ENCODE measurements at regions not wholly inside any gene's neighbourhood (a gene's known extent, or its start where the extent isn't known, plus 50 kb on each side); places are given as distances from the start of the nearest gene placed in this dataset.
A peak's percentile ranks its signal among the peaks of the same experiment; 100 is the strongest.

GRCh38 chr13:106911627-106912026 lies 343.7 kb upstream of the ARGLU1 start:
- H3K36me3 ChIP-seq, result no peaks in the 10 kb centered on the region
- ATAC-seq, result no peak
- intact Hi-C loops (cut with DNase I), result loop anchor here in 1 of 2 donors (10.0 kb wide), 1 partner anchor 377 kb away; the partner anchor contains the start of gene EFNB2
- H3K9me3 ChIP-seq, result no peaks in the 10 kb centered on the region
- TF ChIP-seq CTCF (IDR thresholded peaks at IDR 0.05), result no peak
- H3K4me3 ChIP-seq, result no peak overlapping the region
- DNase-seq, result no peak
- no peaks in the 10 kb centered on the region for H3K27me3 ChIP-seq
- no peak overlapping the region for H3K27ac ChIP-seq
- H3K4me1 ChIP-seq, result no peaks in the 10 kb centered on the region

- Histone ChIP-seq H3K36me3 (no peaks in the 10 kb centered on the region), H3K9me3 (no peaks in the 10 kb centered on the region), H3K4me3 (no peak overlapping the region), H3K27ac (no peak overlapping the region), H3K27me3 (no peaks in the 10 kb centered on the region), H3K4me1 (no peaks in the 10 kb centered on the region)
- intact Hi-C loops (cut with DNase I), result loop anchor here in 1 of 2 donors (10.0 kb wide), 1 partner anchor 376 kb away; the partner anchor contains the start of gene EFNB2
- DNase-seq (no peak), ATAC-seq (no peak)
- no peak for TF ChIP-seq CTCF (IDR thresholded peaks at IDR 0.05)
Observed at GRCh38 chr13:106911020-106911419, 343.1 kb upstream of the ARGLU1 start.

- ATAC-seq (no peak), DNase-seq (no peak)
- intact Hi-C loops (cut with DNase I), result no loop called here
- Histone ChIP-seq H3K9me3 (no peaks in the 10 kb centered on the region), H3K36me3 (no peaks in the 10 kb centered on the region), H3K4me3 (no peak overlapping the region), H3K27me3 (no peaks in the 10 kb centered on the region), H3K27ac (no peak overlapping the region), H3K4me1 (no peaks in the 10 kb centered on the region)
- no peak for TF ChIP-seq CTCF (IDR thresholded peaks at IDR 0.05)
Observed at GRCh38 chr13:106906426-106906996, 338.6 kb upstream of the ARGLU1 start.

GRCh38 chr13:106905380-106906162 lies 337.6 kb upstream of the ARGLU1 start:
- Histone ChIP-seq H3K4me3 (no peak overlapping the region), H3K9me3 (no peaks in the 10 kb centered on the region), H3K27me3 (no peaks in the 10 kb centered on the region), H3K4me1 (no peaks in the 10 kb centered on the region), H3K27ac (peak overlapping the region in 1 of 2 donors; percentile 2), H3K36me3 (no peaks in the 10 kb centered on the region)
- ATAC-seq (no peak), DNase-seq (no peak)
- intact Hi-C loops (cut with DNase I), result no loop called here
- no peak for TF ChIP-seq CTCF (IDR thresholded peaks at IDR 0.05)

GRCh38 chr13:106899442-106899841 lies 331.5 kb upstream of the ARGLU1 start:
- no peaks in the 10 kb centered on the region for H3K36me3 ChIP-seq
- intact Hi-C loops (cut with DNase I), result no loop called here
- peak in 1 of 4 donors; percentile 48 for DNase-seq
- H3K27ac ChIP-seq, result no peak overlapping the region
- no peaks in the 10 kb centered on the region for H3K4me1 ChIP-seq
- no peaks in the 10 kb centered on the region for H3K27me3 ChIP-seq
- no peak for TF ChIP-seq CTCF (IDR thresholded peaks at IDR 0.05)
- ATAC-seq, result peak; percentile 57
- no peak overlapping the region for H3K4me3 ChIP-seq
- H3K9me3 ChIP-seq, result no peaks in the 10 kb centered on the region

All from left lung (tissue), 4 donors.